ENCODE measurements at regions not wholly inside any gene's neighbourhood (a gene's known extent, or its start where the extent isn't known, plus 50 kb on each side); places are given as distances from the start of the nearest gene placed in this dataset.

GRCh38 chr1:218081358-218081757 is 203.7 kb upstream of the RRP15 start:
- H3K79me2 ChIP-seq (ENCODE audit: insufficient read depth, low read length), result no peaks in the 10 kb centered on the region
- H3K4ac ChIP-seq (ENCODE audit: low read depth, low read length), result no peak overlapping the region
- no peak overlapping the region for H2BK5ac ChIP-seq (ENCODE audit: insufficient read length, low read length)
- DNase-seq, result no peak
- H2AK5ac ChIP-seq (ENCODE audit: insufficient read length, low read length), result no peak overlapping the region
- no peaks in the 10 kb centered on the region; a peak in 1 of 7 replicates for H3K36me3 Mint-ChIP-seq (ENCODE audit: insufficient read depth in 1 of 3, low read depth in 3 of 3)
- no peak overlapping the region for H2BK120ac ChIP-seq (ENCODE audit: low read depth, low read length, poor library complexity, severe bottlenecking)
- H3K27ac ChIP-seq (ENCODE audit: insufficient read length, low read depth, low read length), result no peak overlapping the region
- no peak overlapping the region for H3K18ac ChIP-seq (ENCODE audit: insufficient read length, low read depth, low read length)
- no peak overlapping the region for H3K14ac ChIP-seq (ENCODE audit: insufficient read depth, low read length)
- no peak overlapping the region for H2AFZ ChIP-seq (ENCODE audit: low read length)
- H2BK20ac ChIP-seq (ENCODE audit: low read depth, low read length, poor library complexity, severe bottlenecking), result no peak overlapping the region
- H3K23me2 ChIP-seq (ENCODE audit: insufficient read length, low read depth, low read length, poor library complexity, severe bottlenecking), result no peaks in the 10 kb centered on the region
- no peak for TF ChIP-seq CTCF (conservative IDR thresholded peaks at IDR 0.05)
- no peak overlapping the region for H3K4me2 ChIP-seq (ENCODE audit: insufficient read depth, insufficient read length, low read length)
- H3K4me1 Mint-ChIP-seq, result peaks cover 5 to 13% of the 10 kb centered on the region in 2 experiments
- no peak overlapping the region for H2BK12ac ChIP-seq (ENCODE audit: insufficient read length, low read depth, low read length)
- H4K8ac ChIP-seq (replicated peaks; ENCODE audit: insufficient read length, low read depth, low read length), result no peak overlapping the region
- no peaks in the 10 kb centered on the region for H3K4me1 ChIP-seq (ENCODE audit: insufficient read depth, low read length)
- H3K27ac Mint-ChIP-seq, result no peak overlapping the region
- no peak overlapping the region for H3K4me3 Mint-ChIP-seq
- H3K79me1 ChIP-seq (ENCODE audit: insufficient read depth, low read depth, low read length, poor library complexity, severe bottlenecking), result no peaks in the 10 kb centered on the region
- H2BK15ac ChIP-seq (ENCODE audit: low read depth, low read length), result no peak overlapping the region
- H3K9me3 ChIP-seq (ENCODE audit: control insufficient read depth, low read depth, low read length), result no peaks in the 10 kb centered on the region
- no peak overlapping the region for H3K56ac ChIP-seq (ENCODE audit: insufficient read length, low read depth, low read length)
- H3K23ac ChIP-seq (ENCODE audit: insufficient read length, low read depth, low read length), result no peak overlapping the region
- H4K20me1 ChIP-seq (ENCODE audit: control insufficient read depth, insufficient read depth, insufficient read length), result no peaks in the 10 kb centered on the region
- no peak overlapping the region for H3K9ac ChIP-seq (ENCODE audit: extremely low read depth, insufficient read length, low read length)
- no peaks in the 10 kb centered on the region; the same call in 1 of the 2 replicates for H3K27me3 Mint-ChIP-seq (ENCODE audit: low read depth)
- no peaks in the 10 kb centered on the region; a peak in 1 of 5 replicates for H3K9me3 Mint-ChIP-seq
- H3K27me3 ChIP-seq (ENCODE audit: insufficient read depth, low read length), result no peaks in the 10 kb centered on the region
- no peak overlapping the region for H4K91ac ChIP-seq (ENCODE audit: insufficient read length, low read depth, low read length)
- no peak overlapping the region for H4K5ac ChIP-seq (ENCODE audit: insufficient read length, low read depth, low read length)
- no peak overlapping the region for H3T11ph ChIP-seq (ENCODE audit: low read length)

Data from H9 (cell line).